HG02610 (cell line): ENCODE measurements at regions not wholly inside any gene's neighbourhood (a gene's known extent, or its start where the extent isn't known, plus 50 kb on each side); places are given as distances from the start of the nearest gene placed in this dataset.

Source experiments
- ATAC-seq: cut with Tn5 transposase; IDR thresholded peaks from one replicate; pipeline ENCODE4 v1.9.1; 2021; ENCODE audit warnings: mild to moderate bottlenecking, moderate library complexity; ENCODE audit not compliant: unreplicated experiment

DNA sequence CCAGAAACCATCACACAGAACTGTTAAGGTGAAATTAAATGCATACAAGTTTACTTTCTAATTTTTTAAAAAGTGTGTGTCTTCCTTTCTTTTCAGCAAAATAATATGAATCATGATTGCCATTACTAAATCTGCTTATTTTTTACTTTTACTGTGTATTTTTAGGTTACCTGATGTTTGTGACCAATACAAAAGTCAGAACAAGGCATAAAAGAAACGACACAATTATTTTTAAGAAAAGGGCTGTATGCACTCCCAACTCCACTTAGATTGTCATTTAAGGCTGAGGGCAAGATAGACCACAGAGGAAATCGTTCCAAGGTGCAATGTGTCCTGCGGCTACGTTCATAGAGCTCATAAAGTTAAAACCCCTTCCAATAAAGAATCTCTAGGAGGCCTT lies 797.0 kb downstream of the TDRD15 start:
- ATAC-seq = no peak

DNA sequence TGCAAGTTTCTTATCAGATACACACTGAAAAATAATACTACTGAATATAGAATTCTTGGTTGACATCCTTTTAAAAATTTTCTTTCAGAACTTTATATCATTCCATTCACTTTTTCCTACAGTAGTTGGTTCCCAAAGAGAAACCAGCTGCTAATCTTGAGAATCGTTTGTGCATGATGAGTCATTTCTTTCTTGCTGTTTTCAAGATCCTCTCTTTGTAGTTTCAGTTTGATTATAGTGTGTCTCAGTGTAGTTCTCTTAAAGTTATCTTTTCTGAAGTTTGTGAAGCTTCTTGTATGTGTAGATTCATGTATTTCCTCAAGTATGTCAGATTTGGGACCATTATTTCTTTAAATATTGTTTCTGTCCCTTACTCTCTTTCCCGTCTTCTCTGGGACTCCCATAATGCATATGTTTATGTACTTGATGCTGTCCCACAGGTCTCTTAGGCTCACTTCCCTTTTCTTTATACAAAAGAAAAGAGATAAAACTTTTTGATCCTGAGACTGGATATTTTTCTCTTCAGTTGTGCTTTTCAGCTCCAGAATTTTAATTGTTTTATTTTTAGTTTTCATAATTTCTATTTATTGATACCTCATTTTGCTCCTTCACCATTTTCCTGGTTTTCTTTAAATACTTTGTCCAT lies 801.0 kb downstream of the TDRD15 start:
- ATAC-seq = peak; percentile 87

DNA sequence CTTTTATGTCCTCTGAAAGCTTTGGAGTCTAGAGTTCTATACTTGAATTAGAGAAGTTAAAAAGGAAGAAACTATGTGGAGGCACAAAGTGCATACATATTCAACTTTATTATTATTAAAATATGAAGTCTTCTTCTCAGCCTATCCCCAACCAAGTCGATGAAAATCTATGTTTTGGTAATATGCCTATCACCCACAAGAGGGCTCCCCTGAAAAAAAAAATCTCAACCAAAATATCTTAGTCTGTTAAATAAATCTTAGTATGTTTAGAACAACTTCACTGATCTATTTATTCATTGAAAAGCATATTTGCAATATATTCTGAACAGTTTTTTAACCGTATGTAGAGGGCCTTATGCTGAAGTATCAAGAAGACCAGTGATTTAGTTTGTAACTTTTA lies 804.5 kb downstream of the TDRD15 start:
- no peak for ATAC-seq

DNA sequence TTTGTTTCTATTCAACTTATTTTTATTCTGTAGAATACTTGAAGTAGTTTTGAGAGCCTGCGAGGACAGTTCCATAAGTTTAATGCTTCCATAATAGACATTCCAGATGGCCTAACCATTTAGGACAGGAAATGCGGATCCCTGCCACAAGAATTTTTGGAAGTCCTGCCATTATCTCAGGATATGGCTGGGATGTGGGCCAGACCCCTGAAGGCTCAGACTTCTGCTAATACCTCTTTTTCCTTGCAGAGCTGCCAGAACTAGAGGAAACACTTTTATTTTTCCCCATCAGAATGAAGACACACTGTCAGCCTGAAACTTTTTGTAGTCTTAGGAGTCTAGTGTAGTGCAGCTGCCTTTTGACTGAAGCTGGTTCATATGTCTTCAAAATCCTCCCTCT lies 806.5 kb downstream of the TDRD15 start:
- ATAC-seq = no peak

DNA sequence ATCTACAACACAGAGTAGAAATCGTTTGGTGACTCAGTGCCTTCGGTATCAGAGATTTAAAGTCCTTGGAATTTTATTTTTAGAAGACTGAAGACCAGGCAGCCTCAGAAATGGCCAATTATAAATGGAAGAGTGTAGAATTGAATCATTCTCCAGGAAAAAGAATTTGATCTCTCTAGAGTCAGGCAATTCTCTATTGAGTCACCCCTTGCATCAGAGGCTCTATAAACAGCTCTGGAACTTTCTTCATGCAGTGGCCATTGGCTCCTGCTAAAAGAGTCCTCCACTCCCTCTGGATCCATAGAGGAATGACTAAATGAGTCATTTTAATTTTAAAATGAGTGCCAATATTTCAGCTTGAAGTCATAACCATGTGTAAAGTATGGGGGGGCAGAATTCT lies 816.2 kb downstream of the TDRD15 start:
- no peak for ATAC-seq

DNA sequence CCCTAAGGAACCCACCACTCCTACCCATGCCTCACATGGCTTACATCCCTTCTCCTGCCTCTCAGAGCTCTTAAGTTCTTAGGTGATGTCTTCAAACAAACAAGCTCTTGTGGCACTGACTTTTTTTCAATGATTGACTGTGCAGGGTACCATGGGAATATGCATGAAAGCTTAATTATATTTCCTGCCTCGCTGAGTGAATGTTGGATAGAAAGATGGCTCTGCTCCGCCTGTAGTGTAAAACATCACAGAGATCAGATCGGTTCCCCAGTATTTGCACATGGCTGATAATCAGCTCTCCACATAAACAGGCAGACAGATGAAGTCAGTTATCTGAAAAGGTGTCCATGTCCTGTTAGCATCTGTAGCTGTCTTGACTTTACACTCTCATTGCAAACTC lies 820.8 kb downstream of the TDRD15 start:
- ATAC-seq = no peak

DNA sequence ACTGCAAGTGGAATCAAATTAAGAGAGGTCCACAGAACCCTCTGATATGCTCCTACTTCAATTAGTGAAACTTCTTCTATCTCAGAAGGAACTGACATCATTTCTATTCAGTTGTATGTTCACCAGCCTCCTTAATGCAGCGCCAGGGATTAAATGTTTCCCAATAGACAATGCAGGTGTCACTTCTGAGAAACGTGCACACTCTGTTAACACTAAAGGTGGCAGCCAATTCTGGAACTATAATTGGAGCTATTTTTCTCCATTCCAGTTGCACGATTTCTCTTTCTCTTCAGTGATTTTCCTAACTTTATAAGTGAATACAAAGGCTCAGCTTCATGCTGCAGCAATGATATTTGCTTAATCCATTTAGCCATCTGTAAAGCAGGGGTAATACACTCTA lies 821.9 kb downstream of the TDRD15 start:
- no peak for ATAC-seq

DNA sequence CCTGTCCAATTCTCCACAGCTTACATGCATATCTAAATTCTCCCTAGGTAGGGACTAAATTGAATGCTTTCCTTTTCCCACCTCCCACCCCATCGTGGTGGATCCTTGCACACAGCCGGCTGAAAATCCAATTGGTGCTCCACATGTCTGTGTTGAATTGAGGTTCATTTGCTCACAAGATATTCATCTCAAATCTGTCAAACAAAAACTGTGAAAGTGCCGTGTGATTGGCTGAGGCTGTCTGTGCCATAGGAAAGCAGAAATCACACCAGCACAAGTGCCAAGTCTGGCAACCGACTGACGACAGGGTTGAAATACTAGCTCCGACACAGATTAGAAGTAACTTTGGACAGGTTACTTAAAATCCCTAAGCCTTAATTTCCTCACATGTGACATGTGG lies 823.3 kb downstream of the TDRD15 start:
- ATAC-seq = no peak

DNA sequence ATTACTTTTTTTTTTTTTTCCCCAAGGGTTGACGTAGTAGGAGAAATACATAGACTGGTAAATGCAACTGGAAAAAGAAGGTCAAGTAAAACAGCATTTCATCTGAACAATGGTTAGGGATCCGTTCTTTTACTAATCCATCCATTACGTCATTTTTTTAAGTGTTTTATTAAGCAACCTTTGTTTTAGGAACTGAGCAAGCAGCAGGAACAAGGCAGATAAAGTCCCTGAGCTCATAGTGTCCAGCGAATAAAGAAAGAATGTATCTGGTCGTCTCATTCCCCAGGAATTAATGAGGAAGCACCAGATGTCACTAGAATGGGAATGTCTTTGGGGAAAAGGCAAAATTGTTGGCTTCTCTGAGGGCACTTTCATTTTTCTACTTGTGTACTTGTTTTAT lies 842.4 kb downstream of the TDRD15 start:
- no peak for ATAC-seq

DNA sequence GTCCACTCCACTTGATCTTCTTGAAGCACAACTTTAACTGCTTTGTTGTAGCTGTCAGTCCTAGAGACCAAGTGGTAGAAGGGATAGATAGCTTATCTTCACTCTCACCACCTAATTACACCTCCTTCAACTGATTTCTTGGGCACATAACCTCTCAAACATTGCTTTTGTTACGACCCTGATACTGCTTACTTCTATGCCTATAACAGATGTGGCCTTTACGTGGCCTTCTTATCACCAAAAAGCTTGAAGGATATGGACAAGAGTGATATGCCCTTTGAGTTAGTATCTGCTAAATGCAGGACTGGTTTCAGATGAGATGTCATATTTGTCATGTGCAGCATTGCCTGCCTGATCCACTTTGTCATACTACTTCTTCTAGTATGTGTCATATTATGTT lies 847.2 kb downstream of the TDRD15 start:
- no peak for ATAC-seq

DNA sequence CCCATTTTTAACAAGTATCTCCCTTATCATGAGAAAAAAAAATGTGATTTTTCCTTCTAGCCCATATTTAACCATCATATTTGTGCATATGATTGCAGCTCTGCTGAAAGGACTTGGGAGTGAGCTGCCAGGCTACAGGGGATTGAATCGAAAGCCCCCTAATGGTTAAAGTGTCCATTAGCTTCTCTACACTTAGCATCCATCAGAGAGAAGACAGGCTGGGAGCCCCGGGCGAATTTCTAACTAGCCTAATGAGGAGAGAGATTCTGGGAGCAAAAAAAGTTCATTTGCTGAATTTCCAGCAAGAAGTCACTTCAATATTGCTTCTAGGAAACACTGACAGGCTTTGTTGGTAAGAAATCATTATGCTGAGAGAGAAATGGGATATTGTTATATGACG lies 848.8 kb downstream of the TDRD15 start:
- ATAC-seq = no peak

DNA sequence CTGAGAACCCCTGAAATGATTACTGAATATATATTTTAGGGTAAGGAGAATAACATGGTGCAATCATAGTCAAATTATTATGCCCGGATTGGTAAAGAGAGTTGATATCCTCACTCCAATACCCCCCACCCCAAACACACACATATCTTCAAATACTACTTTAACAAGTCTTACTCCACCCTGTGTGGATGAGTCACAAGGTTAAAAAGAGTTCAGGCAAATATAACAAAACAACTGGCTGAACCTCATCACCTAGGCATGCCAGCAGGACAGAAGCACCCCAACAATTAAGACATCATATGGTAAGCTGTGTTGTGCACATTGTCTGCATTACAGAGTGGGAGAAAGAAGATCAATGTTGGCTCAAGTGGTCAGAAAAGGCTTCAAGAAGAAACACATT lies 857.4 kb downstream of the TDRD15 start:
- no peak for ATAC-seq

DNA sequence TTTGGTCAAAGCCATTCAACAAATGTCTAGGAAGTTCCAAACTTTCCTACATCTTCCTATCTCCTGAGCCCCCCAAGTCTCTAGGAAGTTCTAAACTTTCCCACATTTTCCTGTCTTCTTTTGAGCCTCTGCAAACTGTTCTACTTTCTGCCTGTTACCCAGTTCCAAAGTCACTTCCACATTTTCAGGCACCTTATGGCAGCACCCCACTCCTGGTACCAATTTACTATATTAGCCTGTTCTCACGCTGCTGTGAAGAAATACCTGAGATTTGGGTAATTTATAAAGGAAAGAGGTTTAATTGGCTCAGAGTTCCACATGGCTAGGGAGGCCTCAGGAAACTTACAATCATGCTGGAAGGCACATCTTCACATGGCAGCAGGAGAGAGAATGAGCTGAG lies 869.2 kb downstream of the TDRD15 start:
- ATAC-seq = no peak

DNA sequence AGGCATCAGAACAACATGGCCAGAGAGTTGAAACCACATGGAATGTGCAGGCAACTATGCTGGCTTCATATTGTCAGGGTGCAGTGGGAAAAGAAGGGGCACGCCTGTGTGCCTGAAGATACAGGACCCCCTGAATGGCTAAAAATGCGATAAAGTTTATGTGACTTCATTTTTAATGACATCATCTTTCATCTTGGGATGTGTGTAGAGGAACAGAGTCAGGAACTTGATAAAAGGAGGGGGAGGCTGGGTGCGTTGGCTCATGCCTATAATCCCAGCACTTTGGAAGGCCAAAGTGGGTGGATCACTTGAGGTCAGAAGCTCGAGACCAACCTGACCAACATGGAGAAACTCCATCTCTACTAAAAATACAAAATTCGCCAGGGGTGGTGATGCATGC lies 872.6 kb downstream of the TDRD15 start:
- no peak for ATAC-seq

DNA sequence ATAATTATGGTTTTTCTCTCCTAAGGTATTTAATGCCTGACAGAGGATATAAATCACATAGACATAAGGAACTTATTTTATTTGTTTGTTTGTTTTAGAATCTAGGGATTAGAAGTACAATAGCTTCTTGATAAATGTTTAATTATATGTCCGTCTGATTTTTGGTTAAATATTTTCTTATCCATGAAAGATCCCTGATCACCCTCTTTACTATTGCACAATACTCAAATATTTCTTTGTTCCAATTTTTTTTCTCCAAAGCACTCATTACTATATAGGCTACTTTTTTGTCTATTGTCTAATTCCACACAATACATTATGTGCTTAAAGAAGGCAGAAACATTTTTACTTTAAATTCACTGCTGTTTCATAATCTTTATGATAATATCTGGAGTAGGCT lies 875.8 kb downstream of the TDRD15 start:
- no peak for ATAC-seq

DNA sequence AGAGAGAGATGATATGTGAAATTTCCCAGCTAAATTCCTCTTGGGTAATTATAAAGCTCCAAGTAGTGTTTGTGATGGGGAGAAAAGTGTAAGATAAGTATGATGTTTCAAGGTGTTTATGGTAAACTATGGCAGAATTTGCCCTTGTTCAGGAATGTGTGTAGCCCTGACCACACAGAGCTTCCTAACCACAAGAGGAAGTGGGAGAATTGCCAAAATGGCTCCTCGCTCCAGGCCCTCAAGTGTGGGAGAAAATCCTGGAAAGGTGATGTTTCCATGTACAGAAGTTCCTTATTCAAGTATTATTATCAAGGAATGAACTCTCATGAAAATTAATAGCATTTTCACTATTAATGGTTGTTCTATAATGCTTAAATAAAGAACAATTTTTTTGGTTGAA lies 878.3 kb downstream of the TDRD15 start:
- no peak for ATAC-seq

DNA sequence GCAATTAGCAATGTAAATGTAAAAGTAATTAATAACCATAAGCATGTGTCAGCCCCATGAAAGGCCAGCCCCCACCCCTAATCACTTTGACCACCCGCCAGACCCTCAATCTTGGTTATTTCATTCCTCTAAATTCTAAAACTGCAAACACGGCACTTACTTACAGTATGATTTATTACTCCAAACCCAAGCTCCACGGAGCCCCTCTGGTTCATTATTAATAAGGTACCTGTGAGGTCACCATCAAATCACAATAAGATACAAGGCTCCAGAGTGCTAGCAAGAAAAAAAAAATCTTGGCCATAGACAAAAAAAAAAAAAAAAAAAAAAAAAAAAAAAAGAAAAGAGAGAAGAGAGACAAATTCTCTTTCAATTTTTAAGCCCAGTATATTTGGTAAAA lies 879.5 kb downstream of the TDRD15 start:
- ATAC-seq = no peak

DNA sequence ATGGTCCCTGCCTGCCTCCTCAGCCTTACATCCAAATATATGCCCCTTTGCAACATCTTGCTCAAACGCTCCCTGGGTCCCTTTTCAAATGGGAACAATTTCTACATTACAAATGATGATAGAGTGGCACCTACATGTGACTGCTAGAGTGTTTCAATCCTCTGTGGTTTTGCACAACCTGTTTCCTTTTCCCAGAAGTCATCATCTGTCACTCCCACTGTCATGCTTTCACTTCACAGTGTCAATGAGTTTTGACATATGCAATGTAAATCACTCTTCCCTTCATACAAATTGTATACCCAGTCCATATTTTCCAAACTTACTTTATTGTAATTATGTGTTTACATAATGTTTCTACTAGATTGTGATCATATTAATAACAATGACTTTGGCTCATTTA lies 887.3 kb downstream of the TDRD15 start:
- no peak for ATAC-seq

DNA sequence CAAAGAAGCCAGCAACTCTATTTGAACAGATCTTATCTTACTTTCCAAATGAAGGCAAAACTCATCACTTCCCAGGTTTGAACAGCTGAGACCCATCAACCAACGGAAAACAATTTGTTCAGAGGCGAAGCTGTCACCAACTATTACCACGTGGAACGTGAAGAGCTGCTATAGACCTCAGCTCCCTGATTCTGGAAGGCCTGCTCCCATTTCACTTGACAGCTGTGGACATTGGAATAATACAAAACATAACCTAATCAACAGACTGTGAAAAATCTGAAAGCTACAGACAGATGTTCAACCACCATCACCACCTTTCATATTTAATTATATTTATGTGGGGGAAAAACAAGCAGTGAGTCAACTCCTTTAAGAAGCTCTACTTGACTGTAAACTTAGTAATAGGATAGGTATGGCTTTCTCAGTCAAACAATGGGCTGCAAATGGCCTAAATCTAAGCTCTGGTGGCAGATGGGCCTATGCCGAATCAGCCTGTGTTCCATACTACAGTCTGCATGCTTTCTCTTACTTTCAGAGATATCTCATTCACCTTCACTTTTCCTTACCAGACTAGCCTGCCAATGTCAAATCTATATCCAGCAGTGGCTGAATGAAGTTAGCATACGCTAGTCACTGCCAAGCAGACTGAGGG lies 896.4 kb downstream of the TDRD15 start:
- no peak for ATAC-seq

DNA sequence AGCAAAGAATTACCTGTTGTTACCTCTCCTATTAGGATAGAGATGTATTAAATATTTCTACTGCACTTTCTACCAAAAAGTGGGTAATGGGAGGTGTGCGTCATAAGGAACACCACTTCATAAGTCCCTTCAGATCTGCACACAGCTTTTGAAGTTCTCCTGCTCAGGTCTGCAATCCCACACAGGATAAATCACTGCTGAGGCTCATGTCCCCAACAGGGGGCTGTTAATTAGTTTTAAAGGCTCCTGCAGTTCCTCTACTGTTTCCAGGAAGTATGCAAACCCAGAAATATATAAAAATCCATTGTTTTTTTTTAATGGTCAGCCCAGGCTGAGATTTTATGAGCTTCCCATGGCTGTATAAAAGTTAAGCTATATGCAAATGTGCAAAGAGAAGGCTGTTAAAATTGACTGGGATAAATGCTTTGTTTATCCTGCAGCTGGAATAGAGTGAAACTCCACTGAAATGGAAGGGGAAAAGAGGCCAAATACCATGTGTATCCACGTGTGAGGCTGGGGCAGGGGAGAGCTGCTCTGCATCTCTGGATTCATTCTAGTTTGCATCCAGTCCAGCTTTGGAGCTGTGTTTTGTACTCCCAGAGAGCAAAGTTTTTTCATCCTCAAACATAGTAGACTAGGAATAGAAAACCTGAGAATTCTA lies 903.7 kb downstream of the TDRD15 start:
- no peak for ATAC-seq

DNA sequence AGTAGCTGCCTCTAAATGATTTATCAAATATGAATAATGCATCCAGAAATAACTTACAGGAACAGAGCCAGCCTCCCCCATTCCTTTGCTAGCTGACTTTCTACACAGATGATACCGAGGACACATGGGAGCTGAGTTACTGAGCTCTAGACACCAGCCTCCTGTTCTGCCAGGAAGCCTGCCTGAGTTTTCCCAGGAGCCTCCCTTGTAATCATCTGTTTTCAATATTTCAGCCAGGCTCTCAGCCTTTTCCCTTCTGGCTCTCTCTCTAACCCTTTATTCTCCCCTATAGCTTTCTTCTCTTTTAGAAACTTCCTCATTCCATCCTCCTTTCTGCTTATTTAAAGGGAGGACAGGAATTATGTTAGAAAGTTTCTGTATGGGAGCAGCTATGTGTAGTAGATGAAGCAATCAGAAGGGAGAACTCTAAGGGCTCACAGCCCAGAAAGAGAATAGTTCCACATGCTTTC lies 911.6 kb downstream of the TDRD15 start:
- ATAC-seq = no peak

DNA sequence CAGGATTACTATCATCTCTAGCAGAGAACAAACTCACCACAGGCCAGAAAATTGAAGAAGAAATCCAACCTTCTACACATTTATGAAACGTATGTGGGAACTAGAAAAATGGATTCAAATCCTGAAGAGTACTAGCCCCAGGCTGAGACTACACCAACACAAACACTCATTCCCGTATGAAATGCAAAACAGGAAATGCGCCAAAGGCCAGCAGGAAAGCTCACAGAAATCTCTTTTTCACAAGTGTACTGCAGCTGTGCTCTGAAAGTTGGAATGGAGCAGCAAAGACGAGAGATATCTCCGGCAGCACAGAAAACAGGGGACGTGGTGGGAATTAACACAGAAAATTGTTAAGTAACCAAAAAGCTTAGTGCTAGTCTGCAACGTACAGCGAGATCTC lies 913.5 kb downstream of the TDRD15 start:
- no peak for ATAC-seq
